H9 (cell line): ENCODE measurements at regions not wholly inside any gene's neighbourhood (a gene's known extent, or its start where the extent isn't known, plus 50 kb on each side); places are given as distances from the start of the nearest gene placed in this dataset.

ENCODE experiments used
- DNase-seq: peaks from one replicate; pipeline ENCODE4 v3.0.0-alpha.2; 2017
- H2AFZ ChIP-seq: one replicate; pipeline ENCODE4 v1.6.1; 2013; ENCODE audit warnings: mild to moderate bottlenecking, low read length, control low read depth, moderate library complexity
- H2AK5ac ChIP-seq: 2 replicates; pipeline ENCODE4 v1.6.1; 2013; ENCODE audit warnings: low read length, control low read depth, mixed read lengths; ENCODE audit not compliant: insufficient read length
- H2BK120ac ChIP-seq: one replicate; pipeline ENCODE4 v1.6.1; 2013; ENCODE audit warnings: low read depth, mild to moderate bottlenecking, low read length, control low read depth, inconsistent platforms; ENCODE audit not compliant: poor library complexity, severe bottlenecking
- H2BK12ac ChIP-seq: 2 replicates; pipeline ENCODE4 v1.6.1; 2013; ENCODE audit warnings: low read length, control low read depth, mixed read lengths, low read depth; ENCODE audit not compliant: insufficient read length
- H2BK15ac ChIP-seq: 2 replicates; pipeline ENCODE4 v1.6.1; 2013; ENCODE audit warnings: low read depth, low read length, control low read depth
- H2BK20ac ChIP-seq: one replicate; pipeline ENCODE4 v1.6.1; 2013; ENCODE audit warnings: low read depth, mild to moderate bottlenecking, low read length, control low read depth, inconsistent platforms; ENCODE audit not compliant: poor library complexity, severe bottlenecking
- H2BK5ac ChIP-seq: 2 replicates; pipeline ENCODE4 v1.6.1; 2013; ENCODE audit warnings: low read length, control low read depth, mixed read lengths; ENCODE audit not compliant: insufficient read length
- H3K14ac ChIP-seq: 2 replicates; pipeline ENCODE4 v1.6.1; 2013; ENCODE audit warnings: low read length, control low read depth; ENCODE audit not compliant: insufficient read depth
- H3K18ac ChIP-seq: 2 replicates; pipeline ENCODE4 v1.6.1; 2013; ENCODE audit warnings: low read depth, mild to moderate bottlenecking, mixed read lengths, low read length, control low read depth; ENCODE audit not compliant: insufficient read length
- H3K23ac ChIP-seq: 2 replicates; pipeline ENCODE4 v1.6.1; 2013; ENCODE audit warnings: low read length, control low read depth, mixed read lengths, low read depth; ENCODE audit not compliant: insufficient read length
- H3K23me2 ChIP-seq: 2 replicates; pipeline ENCODE4 v1.6.1; 2013; ENCODE audit warnings: low read depth, mild to moderate bottlenecking, mixed read lengths, low read length, control low read depth; ENCODE audit not compliant: insufficient read length, poor library complexity, severe bottlenecking
- H3K27ac ChIP-seq: 2 replicates; pipeline ENCODE4 v1.5.1; 2013; ENCODE audit warnings: low read length, control low read depth, mixed read lengths, low read depth; ENCODE audit not compliant: insufficient read length
- H3K27me3 ChIP-seq: 2 replicates; pipeline ENCODE4 v1.6.1; 2013; ENCODE audit warnings: low read length, control low read depth, inconsistent platforms; ENCODE audit not compliant: insufficient read depth
- H3K4ac ChIP-seq: 2 replicates; pipeline ENCODE4 v1.6.1; 2013; ENCODE audit warnings: low read depth, mild to moderate bottlenecking, control low read depth, inconsistent platforms, low read length, moderate library complexity
- H3K4me1 ChIP-seq: 2 replicates; pipeline ENCODE4 v1.6.1; 2013; ENCODE audit warnings: low read length, control low read depth, inconsistent platforms; ENCODE audit not compliant: insufficient read depth
- H3K4me2 ChIP-seq: 2 replicates; pipeline ENCODE4 v1.6.1; 2013; ENCODE audit warnings: low read length, control low read depth, mixed read lengths; ENCODE audit not compliant: insufficient read length, insufficient read depth
- H3K56ac ChIP-seq: 2 replicates; pipeline ENCODE4 v1.6.1; 2013; ENCODE audit warnings: low read depth, mild to moderate bottlenecking, mixed read lengths, low read length, control low read depth; ENCODE audit not compliant: insufficient read length
- H3K79me1 ChIP-seq: 2 replicates; pipeline ENCODE4 v1.6.1; 2013; ENCODE audit warnings: low read depth, mild to moderate bottlenecking, moderate library complexity, low read length, control low read depth, inconsistent platforms; ENCODE audit not compliant: insufficient read depth, poor library complexity, severe bottlenecking
- H3K79me2 ChIP-seq: 2 replicates; pipeline ENCODE4 v1.6.1; 2013; ENCODE audit warnings: low read length, control low read depth, inconsistent platforms; ENCODE audit not compliant: insufficient read depth
- H3K9ac ChIP-seq: 2 replicates; pipeline ENCODE4 v1.6.1; 2013; ENCODE audit warnings: low read length, control low read depth, mixed read lengths; ENCODE audit not compliant: insufficient read length; ENCODE audit errors: extremely low read depth
- H3K9me3 ChIP-seq: one replicate; pipeline ENCODE4 v1.6.1; 2013; ENCODE audit warnings: low read depth, low read length, inconsistent platforms; ENCODE audit not compliant: control insufficient read depth
- H3T11ph ChIP-seq: one replicate; pipeline ENCODE4 v1.6.1; 2013; ENCODE audit warnings: mild to moderate bottlenecking, low read length, control low read depth, inconsistent platforms
- H4K20me1 ChIP-seq: one replicate; pipeline ENCODE4 v1.6.1; 2013; ENCODE audit not compliant: control insufficient read depth, insufficient read length, insufficient read depth
- H4K5ac ChIP-seq: 2 replicates; pipeline ENCODE4 v1.6.1; 2013; ENCODE audit warnings: low read depth, mild to moderate bottlenecking, mixed read lengths, low read length, control low read depth; ENCODE audit not compliant: insufficient read length
- H4K8ac ChIP-seq: replicated peaks from 2 replicates; pipeline ENCODE4 v1.6.1; 2013; ENCODE audit warnings: low read length, control low read depth, mixed read lengths, low read depth; ENCODE audit not compliant: insufficient read length
- H4K91ac ChIP-seq: 2 replicates; pipeline ENCODE4 v1.6.1; 2013; ENCODE audit warnings: low read depth, mild to moderate bottlenecking, moderate library complexity, mixed read lengths, low read length, control low read depth; ENCODE audit not compliant: insufficient read length
- H3K27ac Mint-ChIP-seq, 3 experiments: 2 replicates in 2 of 3; 3 replicates in 1 of 3; pipeline ENCODE4 v1.8.0; 2020 to 2021; ENCODE audit warnings: mixed read lengths in 3 of 3, mild to moderate bottlenecking in 1 of 3, moderate library complexity in 1 of 3
- H3K27me3 Mint-ChIP-seq: 2 replicates; pipeline ENCODE4 v1.8.0; 2021; ENCODE audit warnings: low read depth, mild to moderate bottlenecking, moderate library complexity, mixed read lengths
- H3K36me3 Mint-ChIP-seq, 3 experiments: 2 replicates in 2 of 3; 3 replicates in 1 of 3; pipeline ENCODE4 v1.8.0; 2020 to 2021; ENCODE audit warnings: low read depth in 3 of 3, mixed read lengths in 3 of 3; ENCODE audit not compliant: insufficient read depth in 1 of 3
- H3K4me1 Mint-ChIP-seq, 2 experiments: 2 replicates each; pipeline ENCODE4 v1.8.0; 2020; ENCODE audit warnings: mixed read lengths in 2 of 2
- H3K4me3 Mint-ChIP-seq, 2 experiments: 2 replicates in 1 of 2; 3 replicates in 1 of 2; pipeline ENCODE4 v1.8.0; 2020 to 2021; ENCODE audit warnings: mild to moderate bottlenecking in 2 of 2, mixed read lengths in 2 of 2, moderate library complexity in 1 of 2
- H3K9me3 Mint-ChIP-seq, 2 experiments: 2 replicates in 1 of 2; 3 replicates in 1 of 2; pipeline ENCODE4 v1.8.0; 2020; ENCODE audit warnings: mild to moderate bottlenecking in 2 of 2, mixed read lengths in 2 of 2, moderate library complexity in 1 of 2
- WGBS: extraction: QIAGEN DNeasy Blood & Tissue Kit; methylation state at CpG from one replicate; pipeline ENCODE4 v1.1.7; 2013; ENCODE audit warnings: missing lambda C conversion rate, low lambda C conversion rate, mixed read lengths; ENCODE audit not compliant: insufficient read length; ENCODE audit errors: extremely low coverage; 5-methylcytosine and 5-hydroxymethylcytosine counted together
- TF ChIP-seq, protein P1 (sequence below): fragments of 200-600 bp; sonication (generic); conservative IDR thresholded peaks from 3 replicates; pipeline ENCODE4 v1.8.0; 2021; ENCODE audit warnings: antibody characterized with exemption, mild to moderate bottlenecking

DNA sequence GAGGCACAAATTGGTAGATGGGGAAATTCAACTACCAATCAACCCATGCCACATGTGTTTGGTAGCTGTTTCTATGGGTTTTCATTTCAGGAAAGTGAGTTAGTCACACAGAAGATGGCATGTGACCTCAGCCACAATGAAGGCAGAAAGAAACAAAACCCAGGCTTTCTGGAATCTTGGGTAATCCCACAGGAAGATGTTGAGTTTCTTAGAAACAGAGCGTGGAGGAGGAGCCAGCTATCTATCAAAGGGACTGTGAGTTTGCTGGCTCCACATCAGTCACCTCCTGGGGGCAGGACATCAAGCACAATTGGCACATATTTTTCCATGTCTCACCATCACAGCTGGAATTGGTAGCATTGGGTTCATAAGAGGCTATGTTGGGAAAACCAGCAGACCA, 188.9 kb upstream of the PLXNA2 start:
- H3K36me3 Mint-ChIP-seq: no peaks in the 10 kb centered on the region
- Histone ChIP-seq H3T11ph (no peak overlapping the region), H4K91ac (no peak overlapping the region), H2BK12ac (no peak overlapping the region), H4K20me1 (no peaks in the 10 kb centered on the region), H3K27me3 (no peaks in the 10 kb centered on the region), H3K18ac (no peak overlapping the region), H3K79me1 (no peaks in the 10 kb centered on the region), H3K9me3 (no peaks in the 10 kb centered on the region), H3K79me2 (no peaks in the 10 kb centered on the region), H3K56ac (no peak overlapping the region), H3K27ac (no peak overlapping the region), H3K23ac (no peak overlapping the region), H3K14ac (no peak overlapping the region), H2AFZ (no peak overlapping the region), H3K4ac (no peak overlapping the region), H3K4me1 (peaks cover 8% of the 10 kb centered on the region), H3K9ac (no peak overlapping the region), H4K5ac (no peak overlapping the region), H2BK120ac (no peak overlapping the region), H2BK15ac (no peak overlapping the region), H2BK5ac (no peak overlapping the region), H3K23me2 (no peaks in the 10 kb centered on the region), H4K8ac (no peak overlapping the region), H3K4me2 (no peak overlapping the region), H2BK20ac (no peak overlapping the region), H2AK5ac (no peak overlapping the region)
- no peaks in the 10 kb centered on the region for H3K9me3 Mint-ChIP-seq
- WGBS: no CpG with 5 or more reads among the region's 1 CpG
- no peak overlapping the region for H3K27ac Mint-ChIP-seq
- TF ChIP-seq, protein P1, sequence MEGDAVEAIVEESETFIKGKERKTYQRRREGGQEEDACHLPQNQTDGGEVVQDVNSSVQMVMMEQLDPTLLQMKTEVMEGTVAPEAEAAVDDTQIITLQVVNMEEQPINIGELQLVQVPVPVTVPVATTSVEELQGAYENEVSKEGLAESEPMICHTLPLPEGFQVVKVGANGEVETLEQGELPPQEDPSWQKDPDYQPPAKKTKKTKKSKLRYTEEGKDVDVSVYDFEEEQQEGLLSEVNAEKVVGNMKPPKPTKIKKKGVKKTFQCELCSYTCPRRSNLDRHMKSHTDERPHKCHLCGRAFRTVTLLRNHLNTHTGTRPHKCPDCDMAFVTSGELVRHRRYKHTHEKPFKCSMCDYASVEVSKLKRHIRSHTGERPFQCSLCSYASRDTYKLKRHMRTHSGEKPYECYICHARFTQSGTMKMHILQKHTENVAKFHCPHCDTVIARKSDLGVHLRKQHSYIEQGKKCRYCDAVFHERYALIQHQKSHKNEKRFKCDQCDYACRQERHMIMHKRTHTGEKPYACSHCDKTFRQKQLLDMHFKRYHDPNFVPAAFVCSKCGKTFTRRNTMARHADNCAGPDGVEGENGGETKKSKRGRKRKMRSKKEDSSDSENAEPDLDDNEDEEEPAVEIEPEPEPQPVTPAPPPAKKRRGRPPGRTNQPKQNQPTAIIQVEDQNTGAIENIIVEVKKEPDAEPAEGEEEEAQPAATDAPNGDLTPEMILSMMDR: no peak
- DNase-seq: no peak
- no peak overlapping the region for H3K4me3 Mint-ChIP-seq
- no peaks in the 10 kb centered on the region for H3K27me3 Mint-ChIP-seq
- peaks cover 27 to 35% of the 10 kb centered on the region in 2 experiments for H3K4me1 Mint-ChIP-seq
